Right ventricle myocardium inferior (tissue), 1 donor: ENCODE measurements at regions not wholly inside any gene's neighbourhood (a gene's known extent, or its start where the extent isn't known, plus 50 kb on each side); places are given as distances from the start of the nearest gene placed in this dataset.

Source experiments
- ATAC-seq: fragments of 200-7000 bp; cut with Tn5 transposase; one replicate; pipeline ENCODE4 v1.9.1; 2020; ENCODE audit warnings: mild to moderate bottlenecking, moderate library complexity
- DNase-seq: peaks from one replicate; pipeline ENCODE4 v3.0.0; 2021; ENCODE audit errors: missing footprints
- intact Hi-C: fragments of 100-400 bp; cut with DNase I; formaldehyde crosslinking; loops from one replicate; pipeline ENCODE4 v1.11.0; 2022
- donor health status: DM: no; HTN: yes; CAD: no; lungs with severe emphysema.

DNA sequence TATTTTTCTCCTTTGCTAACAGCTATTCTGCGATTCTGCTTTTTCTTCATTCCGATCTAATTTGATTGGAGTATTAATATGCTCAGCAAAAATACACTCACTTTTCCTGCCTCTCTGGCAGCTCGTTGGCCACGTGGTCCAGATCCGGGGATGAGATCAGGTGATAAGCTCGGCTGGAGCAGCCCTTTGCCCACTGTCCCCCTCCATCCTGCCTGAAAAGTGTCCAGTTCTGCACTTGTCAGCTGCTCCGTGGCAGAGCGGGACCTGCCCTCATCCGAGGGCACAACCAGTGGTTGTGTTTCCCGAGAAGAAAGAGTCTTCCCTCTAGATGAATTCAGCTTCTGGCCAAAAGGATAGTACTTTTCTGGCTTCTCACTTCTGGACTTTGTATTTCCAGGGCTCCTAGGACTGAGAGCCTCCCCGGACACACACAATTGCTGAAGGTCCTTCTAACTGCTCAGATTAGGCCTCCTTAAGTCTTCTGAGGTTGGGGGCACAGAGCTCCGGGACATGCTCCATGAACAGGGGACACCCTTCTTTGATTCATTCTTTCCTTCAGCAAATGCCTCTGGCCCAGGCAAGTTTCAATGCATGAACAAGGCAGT, 103.9 kb upstream of the ALDH1A3 start:
- ATAC-seq (no peak), DNase-seq (no peak)
- intact Hi-C loops = no loop called here

DNA sequence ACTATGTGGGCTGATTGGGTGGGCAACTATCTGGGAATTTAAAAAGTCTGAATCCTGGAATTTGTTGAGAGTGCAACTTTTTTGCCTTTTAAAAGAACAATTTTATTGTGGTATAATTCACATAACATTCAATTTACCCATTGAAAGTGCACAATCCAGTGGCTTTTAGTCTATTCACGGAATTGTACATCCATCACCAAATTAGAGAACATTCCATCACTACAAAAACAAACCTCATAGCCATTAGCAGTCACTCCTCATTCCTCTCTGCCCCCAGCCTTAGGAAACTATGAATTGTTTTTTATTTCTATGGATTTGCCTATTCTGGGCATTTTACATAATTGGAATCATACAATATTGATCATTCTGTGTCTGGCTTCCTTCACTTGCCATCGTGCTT, 101.8 kb upstream of the ALDH1A3 start:
- DNase-seq (no peak), ATAC-seq (no peak)
- intact Hi-C loops = no loop called here

DNA sequence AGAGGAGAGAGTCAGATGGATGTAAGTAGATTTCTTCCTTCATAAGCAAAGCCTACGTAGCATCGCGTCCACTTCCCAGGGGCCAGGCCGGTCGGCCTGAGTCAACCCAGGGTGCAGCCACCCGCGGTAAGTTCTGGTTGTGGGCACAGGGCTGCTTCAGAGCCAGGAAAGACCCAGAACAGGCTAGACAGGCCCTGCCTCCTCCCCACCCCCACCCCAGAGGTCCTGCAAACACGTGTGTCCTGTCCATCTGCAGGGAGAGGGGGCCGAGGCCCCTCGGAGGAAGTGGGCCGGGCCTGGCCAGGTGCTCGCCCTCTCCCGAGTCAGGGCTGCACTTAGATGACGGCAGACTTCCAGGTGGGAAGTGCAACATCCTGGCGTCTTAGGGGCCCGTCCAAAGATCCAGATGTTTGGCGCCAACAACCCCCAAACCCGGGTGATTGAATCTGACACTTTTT, 100.8 kb upstream of the ALDH1A3 start:
- no peak for DNase-seq
- no peak for ATAC-seq
- intact Hi-C loops = no loop called here

DNA sequence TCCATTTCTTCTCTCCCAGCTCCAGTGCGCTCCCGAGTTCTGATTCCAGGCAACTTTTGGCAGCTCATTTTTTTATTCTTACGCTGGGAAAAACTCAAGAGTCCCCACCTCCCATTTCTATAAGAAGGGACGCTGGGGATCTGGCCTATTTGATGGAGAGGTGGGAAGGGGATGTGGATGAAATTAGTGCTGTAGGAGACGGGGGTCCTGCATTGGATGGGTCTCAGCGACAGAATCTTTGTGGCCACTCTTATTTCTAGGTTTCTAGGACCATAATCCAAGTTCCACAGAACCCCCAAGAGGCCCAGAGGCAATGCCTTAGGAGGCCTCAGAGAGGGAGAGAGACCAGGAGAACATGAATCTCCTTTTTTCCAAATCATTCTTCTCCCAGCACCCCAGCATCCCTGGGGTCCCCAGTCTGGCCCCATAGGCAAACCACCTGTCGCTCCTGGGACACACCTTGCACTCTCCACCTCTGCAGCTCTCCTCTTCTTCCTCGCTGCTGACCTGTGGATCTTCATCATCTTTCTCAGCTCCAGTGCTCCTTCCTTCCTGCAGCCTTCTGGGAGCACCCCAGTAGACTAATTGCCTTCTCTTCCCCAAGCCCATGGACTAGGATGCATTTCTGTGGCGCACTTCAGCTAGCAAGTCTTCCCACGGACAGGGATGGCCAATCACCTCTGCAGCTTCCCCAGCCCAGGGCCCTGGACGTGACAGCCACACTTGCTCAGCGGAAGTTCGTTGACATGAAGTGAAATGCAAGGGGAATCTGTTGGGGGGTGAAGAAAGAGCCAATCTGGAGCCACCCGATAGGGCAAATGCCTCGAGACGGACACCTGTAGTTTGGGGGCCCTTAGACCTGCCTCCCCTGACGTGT, 100.1 kb upstream of the ALDH1A3 start:
- DNase-seq (no peak), ATAC-seq (no peak)
- intact Hi-C loops = no loop called here

DNA sequence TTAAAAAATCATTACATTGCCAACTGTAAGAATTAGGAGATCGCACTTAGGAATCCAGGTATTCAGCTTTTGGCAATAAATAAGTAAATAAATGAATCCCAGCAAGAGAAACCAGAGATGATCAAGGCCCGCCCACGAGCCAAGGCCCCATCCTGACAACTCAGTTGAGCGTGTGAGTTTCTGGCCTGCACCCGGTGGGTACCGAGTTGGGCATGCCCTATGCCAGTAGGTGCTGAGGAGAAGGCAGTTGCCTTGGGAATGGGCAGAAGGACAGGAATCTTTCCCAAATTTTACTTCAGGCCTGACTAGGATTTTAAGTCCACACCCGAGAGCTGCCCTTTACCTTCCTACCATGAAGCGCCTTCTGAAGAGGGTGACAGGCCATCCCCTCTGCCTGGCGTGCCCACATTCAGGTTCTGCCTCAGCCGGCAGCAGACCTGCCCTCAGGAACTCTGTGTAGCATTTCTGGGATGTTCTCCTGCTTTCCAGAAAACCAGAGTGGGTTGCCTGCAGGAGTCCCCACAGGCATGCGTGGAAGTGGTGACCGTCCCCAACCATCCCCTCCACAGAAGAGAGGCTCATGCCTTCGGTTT, 99.3 kb upstream of the ALDH1A3 start:
- no peak for ATAC-seq
- intact Hi-C loops = no loop called here
- DNase-seq = no peak

DNA sequence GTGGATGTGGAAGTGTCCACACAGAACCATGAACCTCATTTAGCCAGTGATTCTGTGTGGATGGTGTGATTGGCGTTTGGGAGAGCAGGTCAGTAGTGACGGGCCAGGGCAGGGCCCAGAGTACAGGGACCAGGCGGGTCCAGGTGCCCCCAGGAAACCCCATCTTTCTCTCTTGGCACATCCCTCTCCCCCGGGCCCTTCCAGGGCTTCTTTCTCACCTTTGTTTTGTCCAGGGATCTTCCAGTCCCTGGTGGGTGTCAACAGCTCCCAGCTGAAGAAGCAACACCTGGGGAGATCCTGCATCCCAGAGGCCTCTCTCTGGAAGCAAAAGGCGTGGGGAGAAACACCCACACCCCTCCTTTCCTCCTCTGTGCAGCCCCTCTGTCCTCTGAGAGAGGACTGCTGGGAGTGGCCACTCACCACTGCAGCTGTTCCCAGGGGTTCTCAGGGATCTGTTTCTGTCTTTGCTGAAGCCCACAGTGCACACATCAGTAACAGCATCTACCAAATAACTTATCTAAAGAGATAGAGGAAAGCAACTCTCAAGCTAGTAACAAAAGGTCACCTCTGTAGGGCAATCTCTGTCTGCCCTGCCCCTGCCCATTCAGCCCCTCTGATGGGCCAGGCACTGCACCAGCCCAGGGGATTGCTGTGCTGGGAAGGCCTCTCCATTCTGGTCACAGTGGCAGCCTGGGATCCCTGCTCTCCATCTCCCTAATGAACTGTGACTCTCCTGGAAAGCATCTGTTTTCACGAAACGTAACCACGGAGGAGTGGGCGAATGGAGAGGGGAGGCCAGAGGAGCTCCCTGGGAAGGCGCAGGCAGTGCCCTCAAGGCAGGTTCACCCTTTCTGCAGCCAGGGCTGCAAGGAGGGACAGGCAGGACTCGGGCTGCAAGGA, 98.3 kb upstream of the ALDH1A3 start:
- ATAC-seq (no peak), DNase-seq (no peak)
- intact Hi-C loops = no loop called here

DNA sequence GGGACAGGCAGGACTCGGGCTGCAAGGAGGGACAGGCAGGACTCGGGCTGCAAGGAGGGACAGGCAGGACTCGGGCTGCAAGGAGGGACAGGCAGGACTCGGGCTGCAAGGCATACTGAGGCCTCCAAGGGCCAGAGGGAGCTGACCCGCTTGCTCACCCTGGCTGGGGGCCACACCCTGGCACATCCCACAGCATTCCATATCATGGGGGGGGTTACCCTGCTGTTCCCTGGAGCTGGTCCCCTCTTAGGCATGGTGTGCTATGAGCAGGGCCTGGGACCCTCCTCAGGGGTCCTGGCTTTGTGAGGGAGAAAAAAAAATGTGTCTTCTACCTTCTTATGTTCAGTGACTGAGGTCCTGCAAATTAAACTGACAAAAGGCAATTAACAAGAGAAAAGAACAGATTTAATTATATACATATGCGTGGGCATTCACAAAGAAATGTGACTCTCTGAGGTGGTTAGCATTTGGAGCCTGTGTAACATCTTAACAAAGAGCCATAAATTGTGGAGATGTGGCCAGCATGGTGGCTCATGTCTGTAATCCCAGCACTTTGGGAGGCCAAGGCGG, 97.6 kb upstream of the ALDH1A3 start:
- intact Hi-C loops = no loop called here
- ATAC-seq = no peak
- no peak for DNase-seq

DNA sequence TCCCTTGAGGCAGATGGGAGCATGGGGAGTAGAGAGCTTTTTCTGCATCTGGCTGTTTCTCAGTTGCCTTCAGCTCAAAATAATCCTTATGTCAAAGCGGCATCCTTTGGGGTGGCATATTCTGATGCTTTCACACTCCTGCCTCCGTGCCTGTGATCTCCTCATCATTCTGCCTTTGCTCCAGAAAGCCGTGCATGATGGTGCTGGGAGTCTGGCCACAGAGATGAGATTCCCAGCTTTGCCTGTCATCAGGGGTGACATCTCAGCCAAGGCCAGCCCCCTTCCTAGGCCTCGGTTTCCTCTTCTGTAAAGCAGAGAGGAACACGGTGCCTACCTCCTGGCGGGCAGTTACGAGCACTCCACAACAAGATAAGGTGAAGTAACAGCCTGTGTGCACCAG, 96.3 kb upstream of the ALDH1A3 start:
- intact Hi-C loops = no loop called here
- ATAC-seq = no peak
- no peak for DNase-seq

DNA sequence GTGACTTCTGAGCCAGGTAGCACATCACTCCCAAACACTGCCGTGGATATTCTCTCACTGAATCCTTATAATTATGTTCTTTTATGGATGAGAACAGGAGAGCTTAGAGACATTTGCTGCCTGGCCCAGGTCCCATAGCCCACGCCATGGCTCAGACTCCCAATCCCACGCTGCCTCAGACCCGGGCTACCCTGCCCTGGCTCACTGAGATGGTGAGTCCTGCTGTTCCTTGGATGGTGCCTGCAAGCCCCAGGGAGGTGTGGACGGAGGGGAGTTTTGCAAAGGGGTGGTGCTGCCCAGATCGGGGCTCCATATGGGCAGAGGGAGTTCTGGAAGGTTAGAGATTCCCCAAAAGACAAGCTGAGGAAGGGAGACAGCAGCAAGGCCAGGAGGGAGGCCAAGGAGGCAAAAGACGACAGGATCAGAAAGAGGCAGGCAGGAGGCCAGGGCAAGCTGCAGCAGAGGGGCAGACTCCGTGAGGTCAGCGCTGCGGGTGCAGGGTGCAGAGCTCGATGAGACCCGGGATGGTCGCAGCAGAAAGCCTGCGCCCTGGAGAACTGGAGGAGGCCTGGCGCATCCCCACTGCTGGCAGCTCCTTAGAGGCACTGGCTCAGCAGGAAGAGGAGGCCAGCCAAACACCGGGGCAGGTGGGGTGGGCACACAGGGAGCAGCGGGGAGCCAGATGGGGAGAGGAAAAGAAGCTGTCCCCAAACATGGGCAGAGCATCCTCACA, 95.7 kb upstream of the ALDH1A3 start:
- intact Hi-C loops = no loop called here
- DNase-seq (peak; percentile 31), ATAC-seq (no peak)

DNA sequence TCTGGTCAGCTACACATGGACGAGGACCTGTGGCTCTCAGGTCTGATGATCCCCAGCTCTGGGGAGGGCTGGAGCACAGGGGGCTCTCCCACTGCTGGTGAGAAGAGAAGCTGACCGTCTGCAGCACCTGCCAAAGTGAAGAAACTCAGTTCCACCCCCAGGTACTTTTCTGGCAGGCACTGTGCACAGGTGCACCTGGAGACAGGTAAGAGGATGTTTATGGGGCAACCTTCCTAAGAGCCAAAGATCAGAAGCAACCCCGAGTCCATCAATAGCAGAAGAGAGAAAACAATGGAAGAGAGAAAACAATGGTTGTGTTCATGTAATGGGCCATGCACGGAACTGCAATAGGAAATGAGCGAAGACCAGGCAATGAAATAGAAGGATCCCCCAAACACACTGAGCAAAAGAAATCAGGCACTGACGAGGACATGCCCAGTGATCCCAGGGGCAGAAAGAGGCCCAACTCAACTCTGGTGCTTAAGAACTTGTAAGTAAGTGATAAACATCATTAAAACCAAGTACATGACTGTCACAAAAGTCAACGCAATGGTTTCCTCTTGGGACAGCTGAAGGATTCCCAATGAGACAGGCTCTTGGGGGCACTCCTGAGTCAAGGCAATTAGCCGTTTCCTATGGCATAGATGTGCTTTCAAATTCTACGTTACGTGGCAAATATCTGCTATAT, 95.0 kb upstream of the ALDH1A3 start:
- no peak for DNase-seq
- ATAC-seq = no peak
- intact Hi-C loops = no loop called here

DNA sequence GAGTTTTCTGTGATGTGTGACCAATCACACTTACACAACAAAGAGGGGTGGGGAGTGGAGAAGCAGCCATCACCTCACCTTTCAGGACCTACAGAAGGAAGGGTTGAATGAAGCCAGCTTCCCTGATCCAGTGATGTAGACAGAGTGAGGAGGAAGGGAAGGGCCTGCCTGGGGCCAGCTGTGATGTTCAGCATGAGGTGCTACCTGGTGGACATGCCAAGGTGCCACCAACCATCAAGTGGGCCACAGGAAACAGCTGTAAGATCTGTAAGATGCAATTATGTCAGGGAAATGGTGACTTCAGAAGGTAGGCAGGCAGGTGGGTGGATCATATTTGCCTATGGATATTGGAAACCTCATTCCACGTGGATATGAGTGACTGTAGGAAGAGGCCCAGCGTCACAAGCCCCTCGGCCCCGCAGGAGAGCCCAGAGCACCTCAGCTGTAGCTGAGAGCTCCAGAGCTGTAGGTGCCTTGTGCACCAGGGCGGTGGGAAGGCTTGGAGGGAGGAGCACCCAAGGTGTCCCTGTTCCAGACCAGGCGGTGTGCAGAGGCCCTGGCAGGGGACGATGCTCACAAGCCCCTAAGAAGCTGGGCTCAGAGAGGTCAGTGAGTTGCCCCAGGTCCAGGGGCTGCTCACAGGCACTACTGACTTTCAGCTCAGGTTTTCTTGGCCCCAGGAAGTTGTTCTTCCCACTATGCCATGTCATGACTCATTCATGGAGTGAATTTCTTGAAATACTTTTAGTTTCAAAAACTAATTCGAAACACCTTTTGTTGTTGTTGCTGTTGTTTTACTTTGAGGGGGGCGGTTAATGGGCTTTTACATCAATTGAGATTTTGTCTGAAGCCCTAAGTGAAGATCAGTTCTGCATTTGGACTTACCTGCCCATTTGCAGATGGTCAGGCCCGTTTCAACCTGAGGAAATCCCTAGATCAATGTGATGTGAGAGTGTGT, 94.2 kb upstream of the ALDH1A3 start:
- intact Hi-C loops = no loop called here
- ATAC-seq (no peak), DNase-seq (peak; percentile 46)

DNA sequence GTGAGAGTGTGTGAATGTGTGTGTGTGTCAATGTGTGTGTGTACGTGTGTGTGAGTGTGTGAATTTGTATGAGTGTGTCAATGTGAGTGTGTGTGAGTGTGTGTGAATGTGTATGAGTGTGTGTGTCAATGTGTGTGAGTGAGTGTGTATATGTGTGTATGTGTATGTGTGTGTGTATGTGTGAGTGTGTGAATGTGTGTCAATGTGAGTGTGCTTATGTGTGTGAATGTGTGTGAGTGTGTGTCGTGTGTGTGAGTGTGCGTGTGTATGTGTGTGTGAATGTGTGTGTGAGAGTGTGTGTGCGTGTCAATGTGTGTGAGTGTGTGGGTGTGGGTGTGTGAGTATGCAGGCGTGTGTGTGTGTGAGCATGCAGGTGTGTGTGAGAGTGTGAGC, 93.5 kb upstream of the ALDH1A3 start:
- no peak for DNase-seq
- intact Hi-C loops = no loop called here

DNA sequence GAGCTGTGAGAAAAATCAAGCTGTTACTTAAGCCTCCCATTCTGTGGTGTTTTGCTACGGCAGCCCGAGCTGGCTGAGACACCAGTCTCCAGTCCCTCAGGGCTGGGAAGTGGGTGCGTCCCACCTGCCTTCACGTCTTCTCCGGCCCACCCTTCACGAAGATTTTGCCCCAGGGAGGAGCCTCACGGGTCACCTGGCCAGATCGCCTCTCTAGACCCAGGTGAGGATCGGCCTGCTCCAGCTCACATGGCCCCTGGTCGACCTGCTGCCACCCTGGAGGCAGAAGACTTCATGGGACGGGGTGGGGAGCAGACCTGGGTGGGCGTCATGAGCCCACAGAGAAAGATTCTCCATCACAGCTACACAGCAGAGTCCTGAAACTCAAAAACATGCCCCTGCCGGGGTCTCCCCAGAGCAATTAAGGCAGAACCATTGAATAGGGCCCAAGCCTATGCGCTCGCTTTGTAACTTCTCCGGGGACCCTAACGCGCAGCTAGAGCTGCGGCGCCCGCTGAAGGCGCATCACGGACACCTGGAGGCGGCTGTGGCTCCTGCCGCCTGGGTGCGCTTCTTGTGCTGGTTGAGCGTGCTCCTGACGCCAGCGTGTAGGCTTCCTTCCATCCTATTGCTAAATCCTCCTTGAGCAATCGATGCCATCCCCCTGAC, 92.6 kb upstream of the ALDH1A3 start:
- ATAC-seq = no peak
- DNase-seq = peak; percentile 42
- intact Hi-C loops = no loop called here

More for the DNA sequence above, 93.5 kb upstream of the ALDH1A3 start:
- ATAC-seq = no peak

DNA sequence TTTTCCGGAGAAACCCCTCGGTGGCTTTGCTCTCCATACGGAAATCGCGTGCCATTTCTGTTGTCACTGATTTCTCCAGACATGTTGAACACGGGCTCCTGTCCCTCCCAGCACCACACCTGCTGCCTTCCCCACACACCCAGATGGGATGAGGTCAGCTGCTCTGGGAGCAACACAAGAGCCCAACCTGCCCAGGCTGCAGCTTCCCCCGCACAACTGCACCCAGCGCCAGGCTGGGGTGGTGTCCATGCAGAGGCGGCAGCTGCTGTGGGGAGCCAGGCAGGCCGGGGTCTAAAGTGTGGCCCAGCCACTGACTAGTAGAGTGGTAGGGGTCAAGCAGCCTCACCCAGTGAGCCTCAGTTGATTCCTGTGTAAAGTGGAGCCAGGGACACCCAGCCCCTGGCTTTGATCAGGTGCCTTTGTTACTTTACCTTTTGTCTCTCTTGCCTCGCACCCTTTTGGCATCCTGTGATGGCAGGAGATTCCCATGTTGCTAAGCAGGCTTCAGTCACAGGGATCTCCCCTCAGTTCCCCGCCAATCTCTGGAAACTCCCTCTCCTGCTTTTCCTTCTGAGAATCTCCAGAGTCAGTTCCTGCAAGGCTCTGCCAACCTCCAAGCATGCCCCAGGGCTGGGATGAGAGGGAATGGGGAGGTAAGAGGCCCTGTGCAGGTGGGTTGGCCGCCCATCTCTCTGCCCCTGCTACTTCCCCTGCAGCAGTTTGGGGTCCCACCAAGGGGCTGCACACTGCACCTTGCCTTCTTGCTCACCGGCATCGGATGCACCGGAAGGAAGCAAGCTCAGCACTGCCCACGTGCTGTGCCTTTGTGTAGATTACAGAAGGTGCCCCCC, 91.8 kb upstream of the ALDH1A3 start:
- DNase-seq (peak; percentile 53), ATAC-seq (no peak)
- intact Hi-C loops = no loop called here

DNA sequence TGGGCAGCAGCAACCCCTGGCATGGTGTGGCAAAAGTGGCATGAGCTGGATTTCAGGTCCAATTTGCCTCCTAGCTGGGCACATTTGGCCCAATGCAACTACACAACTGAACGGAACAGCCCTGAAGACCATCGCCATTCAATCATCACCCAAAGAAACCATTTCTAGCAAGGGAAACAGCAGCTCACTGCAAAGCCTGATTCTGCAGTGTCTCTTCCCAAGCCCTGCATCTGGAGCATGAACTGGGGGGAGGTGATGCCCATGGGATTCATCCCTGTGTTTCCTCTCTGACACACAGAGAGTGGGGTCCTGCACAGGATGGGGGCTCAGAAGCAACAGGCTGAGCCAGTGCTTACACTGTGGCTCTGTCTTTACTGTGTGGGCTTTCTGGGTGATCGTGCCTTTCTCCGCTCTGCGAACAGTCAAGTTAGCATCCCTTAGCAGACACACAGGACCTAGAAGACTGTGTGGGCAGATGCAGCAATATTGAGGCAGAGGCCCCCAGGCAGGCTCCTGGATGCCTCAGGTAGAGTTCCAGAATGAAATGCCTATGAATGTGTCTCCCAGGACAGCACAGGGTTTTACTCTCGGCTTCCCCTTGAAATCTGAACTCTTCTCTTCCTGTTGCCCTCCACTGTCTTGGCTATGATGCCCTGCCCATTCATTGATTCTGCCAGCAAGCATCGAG, 91.1 kb upstream of the ALDH1A3 start:
- DNase-seq = no peak
- intact Hi-C loops = no loop called here
- ATAC-seq = no peak
